A673 (cell line): ENCODE measurements at regions not wholly inside any gene's neighbourhood (a gene's known extent, or its start where the extent isn't known, plus 50 kb on each side); places are given as distances from the start of the nearest gene placed in this dataset.

Source experiments
- BruUV-seq: library from RNA; stranded (reverse); fragments of 400-500 nt; replicated peaks from 2 replicates; lab custom pipeline; 2021; lab: Mats Ljungman, UMichigan
- CTCF ChIA-PET: fragments of 300-600 bp; sonication (Branson Sonifier 250); formaldehyde crosslinking; loops from one replicate; lab custom pipeline; 2022; ENCODE audit warnings: antibody characterized with exemption; lab: Charles Lee
- POLR2A ChIA-PET: fragments of 300-600 bp; sonication (Branson Sonifier 250); formaldehyde crosslinking; loops from one replicate; lab custom pipeline; 2022; ENCODE audit warnings: antibody characterized with exemption; ENCODE audit not compliant: low non-redundant PET; lab: Charles Lee
- DNase-seq: peaks from one replicate; pipeline ENCODE4 v3.0.0-alpha.2; 2015; ENCODE audit warnings: low spot score
- H3K27ac ChIP-seq: fragments of 200-600 bp; sonication (generic); 2 replicates; pipeline ENCODE4 v1.5.1; 2016; ENCODE audit warnings: mixed run types, low read depth, mild to moderate bottlenecking, mixed read lengths, antibody characterized with exemption, low read length; ENCODE audit not compliant: poor library complexity, severe bottlenecking
- H3K27me3 ChIP-seq: fragments of 200-600 bp; sonication (generic); replicated peaks from 2 replicates; pipeline ENCODE4 v1.6.1; 2017; ENCODE audit warnings: mixed run types, low read depth, mild to moderate bottlenecking, mixed read lengths, antibody characterized with exemption, low read length; ENCODE audit not compliant: insufficient read depth, poor library complexity
- H3K36me3 ChIP-seq: fragments of 200-600 bp; sonication (generic); 2 replicates; pipeline ENCODE4 v1.6.1; 2016; ENCODE audit warnings: mixed run types, mild to moderate bottlenecking, mixed read lengths, antibody characterized with exemption, low read length; ENCODE audit not compliant: insufficient read depth, poor library complexity, severe bottlenecking
- H3K4me1 ChIP-seq: fragments of 200-600 bp; sonication (generic); 2 replicates; pipeline ENCODE4 v1.6.1; 2017; ENCODE audit warnings: mixed run types, mild to moderate bottlenecking, mixed read lengths, antibody characterized with exemption, low read length; ENCODE audit not compliant: insufficient read depth, poor library complexity, severe bottlenecking
- H3K4me3 ChIP-seq: fragments of 200-600 bp; sonication (generic); 2 replicates; pipeline ENCODE4 v1.5.1; 2016; ENCODE audit warnings: low read depth, mixed run types, mild to moderate bottlenecking, mixed read lengths, low read length; ENCODE audit not compliant: poor library complexity, severe bottlenecking
- H3K9me3 ChIP-seq: fragments of 200-600 bp; sonication (generic); 2 replicates; pipeline ENCODE4 v1.6.1; 2016; ENCODE audit warnings: mixed run types, low read depth, mild to moderate bottlenecking, mixed read lengths, antibody characterized with exemption, low read length; ENCODE audit not compliant: poor library complexity, severe bottlenecking
- EZH2 ChIP-seq: fragments of 200-600 bp; sonication (generic); IDR thresholded peaks from 2 replicates; pipeline ENCODE4 v1.6.1; 2017; ENCODE audit warnings: borderline replicate concordance, low read depth, mild to moderate bottlenecking, mixed read lengths, antibody characterized with exemption, low read length; ENCODE audit not compliant: poor library complexity, severe bottlenecking
- intact Hi-C: fragments of 100-400 bp; cut with micrococcal nuclease; formaldehyde crosslinking; loops from one replicate; pipeline ENCODE4 v1.10.0; 2022; ENCODE audit not compliant: unreplicated experiment
- TF ChIP-seq, protein P1 (sequence below): fragments of 300-800, 200-600 bp; sonication (generic); conservative IDR thresholded peaks from 2 replicates; pipeline ENCODE4 v1.5.1; 2017; ENCODE audit warnings: low read depth, mild to moderate bottlenecking, antibody characterized with exemption, low read length, moderate library complexity, mixed read lengths

DNA sequence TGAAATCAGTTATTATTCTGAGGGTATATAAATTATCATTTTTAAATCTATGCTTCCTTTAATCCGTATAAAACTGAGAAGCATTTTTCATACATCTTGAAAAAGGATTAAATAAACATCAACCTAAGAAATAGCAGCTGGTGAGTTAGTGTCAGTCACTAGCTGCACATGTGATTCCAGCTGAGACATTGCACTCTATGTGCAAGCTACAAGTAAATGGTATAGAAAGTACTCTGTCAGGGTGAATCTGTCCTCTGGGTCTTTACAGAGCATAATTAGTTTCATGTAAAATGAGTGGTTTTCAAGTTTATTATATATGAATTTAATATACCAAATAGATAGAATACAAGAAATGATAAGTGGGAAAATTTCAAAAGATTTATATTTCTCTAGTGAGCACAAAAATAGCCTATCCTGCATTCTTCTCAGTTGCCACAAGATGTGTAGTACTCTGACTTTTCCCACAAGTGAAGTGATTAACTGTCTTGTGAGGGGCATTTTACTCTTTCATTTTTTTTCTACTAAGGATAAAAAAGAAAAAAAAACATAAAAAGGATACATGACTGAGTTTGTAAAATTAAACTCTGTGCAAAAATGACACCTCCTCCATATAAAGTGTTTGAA, 1372.1 kb downstream of the PCDH9 start:
- CTCF ChIA-PET: no interaction called here

DNA sequence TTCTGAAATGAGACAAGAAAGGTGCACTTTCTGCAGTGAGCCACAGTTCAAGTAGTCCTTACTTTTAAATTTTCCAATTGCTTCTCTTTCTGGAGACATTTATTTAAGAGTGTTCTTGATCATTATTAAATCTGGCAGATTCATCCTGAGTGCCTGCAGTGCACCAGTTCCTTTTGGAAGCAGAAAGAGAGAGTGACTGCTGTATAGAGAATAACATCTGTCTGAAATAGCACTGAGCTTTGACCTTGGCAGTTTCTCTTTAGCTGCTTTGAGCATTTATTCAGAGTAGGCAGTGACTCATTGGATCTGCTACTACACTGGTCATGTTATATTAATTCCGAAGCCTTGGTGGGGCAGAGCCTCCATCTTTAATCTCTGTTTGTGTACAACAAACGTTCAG, 1373.7 kb downstream of the PCDH9 start:
- ChIA-PET POLR2A (no interaction called here), CTCF (no interaction called here)
- Histone ChIP-seq H3K27me3 (no peaks in the 10 kb centered on the region), H3K4me3 (no peak overlapping the region), H3K4me1 (no peaks in the 10 kb centered on the region), H3K36me3 (no peaks in the 10 kb centered on the region), H3K9me3 (no peaks in the 10 kb centered on the region), H3K27ac (no peak overlapping the region)
- intact Hi-C loops: no loop called here
- TF ChIP-seq, protein P1, sequence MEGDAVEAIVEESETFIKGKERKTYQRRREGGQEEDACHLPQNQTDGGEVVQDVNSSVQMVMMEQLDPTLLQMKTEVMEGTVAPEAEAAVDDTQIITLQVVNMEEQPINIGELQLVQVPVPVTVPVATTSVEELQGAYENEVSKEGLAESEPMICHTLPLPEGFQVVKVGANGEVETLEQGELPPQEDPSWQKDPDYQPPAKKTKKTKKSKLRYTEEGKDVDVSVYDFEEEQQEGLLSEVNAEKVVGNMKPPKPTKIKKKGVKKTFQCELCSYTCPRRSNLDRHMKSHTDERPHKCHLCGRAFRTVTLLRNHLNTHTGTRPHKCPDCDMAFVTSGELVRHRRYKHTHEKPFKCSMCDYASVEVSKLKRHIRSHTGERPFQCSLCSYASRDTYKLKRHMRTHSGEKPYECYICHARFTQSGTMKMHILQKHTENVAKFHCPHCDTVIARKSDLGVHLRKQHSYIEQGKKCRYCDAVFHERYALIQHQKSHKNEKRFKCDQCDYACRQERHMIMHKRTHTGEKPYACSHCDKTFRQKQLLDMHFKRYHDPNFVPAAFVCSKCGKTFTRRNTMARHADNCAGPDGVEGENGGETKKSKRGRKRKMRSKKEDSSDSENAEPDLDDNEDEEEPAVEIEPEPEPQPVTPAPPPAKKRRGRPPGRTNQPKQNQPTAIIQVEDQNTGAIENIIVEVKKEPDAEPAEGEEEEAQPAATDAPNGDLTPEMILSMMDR: no peak
- no peak for TF ChIP-seq EZH2
- BruUV-seq: no TSS peak
- DNase-seq: no peak

More for the DNA sequence above, 1372.1 kb downstream of the PCDH9 start:
- H3K27ac ChIP-seq: no peak overlapping the region
- BruUV-seq: no TSS peak
- intact Hi-C loops: no loop called here
- TF ChIP-seq EZH2: no peak
- TF ChIP-seq, protein P1: no peak
- no peak overlapping the region for H3K4me3 ChIP-seq
- no peaks in the 10 kb centered on the region for H3K36me3 ChIP-seq
- H3K9me3 ChIP-seq: no peaks in the 10 kb centered on the region
- DNase-seq: no peak
- H3K4me1 ChIP-seq: no peaks in the 10 kb centered on the region
- no peaks in the 10 kb centered on the region for H3K27me3 ChIP-seq
- POLR2A ChIA-PET: no interaction called here

DNA sequence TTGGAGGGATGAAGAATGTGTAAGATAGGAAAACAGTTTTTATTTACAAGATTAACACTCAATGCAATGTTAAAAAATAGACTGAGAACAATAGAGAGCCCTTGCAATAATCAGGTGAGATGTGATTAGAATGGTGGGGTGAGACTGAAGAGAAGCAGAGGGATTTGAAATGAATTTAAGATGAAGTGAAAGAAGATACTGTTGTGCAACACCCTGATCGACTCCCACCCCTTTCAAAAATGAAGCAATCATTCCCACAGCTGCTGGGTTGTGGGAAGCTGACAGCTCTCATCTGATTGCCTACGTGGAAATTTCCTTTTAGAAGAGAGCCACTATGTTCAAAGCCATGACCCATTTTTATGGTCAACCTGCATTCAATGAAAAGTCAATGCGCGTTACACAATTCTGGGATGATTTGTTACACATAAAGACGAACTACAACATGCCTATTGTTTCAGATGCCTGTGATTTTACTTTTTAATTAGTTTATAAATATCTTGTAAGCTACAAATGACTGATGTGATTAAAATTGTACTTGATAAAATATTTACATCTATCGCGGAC, 1374.8 kb downstream of the PCDH9 start:
- Histone ChIP-seq H3K36me3 (no peaks in the 10 kb centered on the region), H3K27me3 (no peaks in the 10 kb centered on the region), H3K4me3 (no peak overlapping the region), H3K9me3 (no peaks in the 10 kb centered on the region), H3K4me1 (no peaks in the 10 kb centered on the region), H3K27ac (no peak overlapping the region)
- CTCF ChIA-PET: no interaction called here
- DNase-seq: no peak
- no peak for TF ChIP-seq EZH2
- TF ChIP-seq, protein P1: no peak
- BruUV-seq: no TSS peak
- POLR2A ChIA-PET: no interaction called here
- intact Hi-C loops: no loop called here
